HCT116 (cell line): ENCODE measurements at regions not wholly inside any gene's neighbourhood (a gene's known extent, or its start where the extent isn't known, plus 50 kb on each side); places are given as distances from the start of the nearest gene placed in this dataset.

Source experiments
- ATAC-seq: fragments of 200-7000 bp; cut with Tn5 transposase; 2 replicates; pipeline ENCODE4 v1.9.1; 2020; ENCODE audit warnings: mild to moderate bottlenecking, moderate library complexity
- BruUV-seq: library from RNA; stranded (reverse); fragments of 400-500 nt; replicated peaks from 2 replicates; lab custom pipeline; 2021; lab: Mats Ljungman, UMichigan
- CTCF ChIA-PET: fragments of 300-600 bp; sonication (Branson Sonifier 250); formaldehyde crosslinking; loops from one replicate; lab custom pipeline; 2021; ENCODE audit warnings: antibody characterized with exemption; lab: Charles Lee
- POLR2A ChIA-PET: fragments of 300-600, 350-600 bp; sonication (Branson Sonifier 250); formaldehyde crosslinking; loops from one replicate; lab custom pipeline; 2021; ENCODE audit warnings: antibody characterized with exemption; lab: Charles Lee
- RAD21 ChIA-PET, 2 experiments: fragments of 300-600 bp; sonication (Branson Sonifier 250); formaldehyde crosslinking; loops; one replicate each; lab custom pipeline; 2023; ENCODE audit warnings: low total read pairs in 2 of 2; ENCODE audit not compliant: uncharacterized antibody in 2 of 2, unreplicated experiment in 2 of 2, low non-redundant PET in 1 of 2; lab: Charles Lee
- DNase-seq: peaks from one replicate; pipeline ENCODE4 v3.0.0-alpha.2; 2010; ENCODE audit warnings: low read depth, low spot score
- H2AFZ ChIP-seq: fragments of 200-600 bp; shearing (Covaris generic), sonication (generic); 2 replicates; pipeline ENCODE4 v1.6.1; 2017; ENCODE audit warnings: low read depth, mixed run types, mixed read lengths, antibody characterized with exemption, low read length; ENCODE audit not compliant: poor library complexity, severe bottlenecking
- H3K27ac ChIP-seq: 2 replicates; pipeline ENCODE4 v1.5.1; 2012; ENCODE audit warnings: low read depth, low read length
- H3K27me3 ChIP-seq: fragments of 200-600 bp; sonication (generic); 2 replicates; pipeline ENCODE4 v1.6.1; 2016; ENCODE audit warnings: mixed run types, low read length, mixed read lengths; ENCODE audit not compliant: insufficient read depth
- H3K36me3 ChIP-seq, 2 experiments: fragments of 200-500 bp in 1 of 2; fragments of 200-600 bp in 1 of 2; sonication (Bioruptor generic) in 1 of 2; sonication (generic) in 1 of 2; 2 replicates each; pipeline versions ENCODE4 v1.5.1 to v1.6.1; 2014 to 2016; ENCODE audit warnings: low read length in 2 of 2, inconsistent platforms in 1 of 2, mixed read lengths in 1 of 2, mixed run types in 1 of 2; ENCODE audit not compliant: insufficient read depth in 2 of 2, control insufficient read depth in 1 of 2
- H3K4me1 ChIP-seq, 2 experiments: fragments of 200-600 bp in 1 of 2; sonication (generic) in 1 of 2; 2 replicates each; pipeline versions ENCODE4 v1.5.1 to v1.6.1; 2012 to 2017; ENCODE audit warnings: low read length in 2 of 2, inconsistent platforms in 1 of 2, mild to moderate bottlenecking in 1 of 2, mixed read lengths in 1 of 2, mixed run types in 1 of 2, moderate library complexity in 1 of 2; ENCODE audit not compliant: insufficient read depth in 2 of 2, control insufficient read depth in 1 of 2
- H3K4me2 ChIP-seq: fragments of 200-600 bp; sonication (generic); 2 replicates; pipeline ENCODE4 v1.6.1; 2017; ENCODE audit warnings: mixed run types, low read length, mixed read lengths
- H3K4me3 ChIP-seq, 2 experiments: fragments of 200-600 bp in 1 of 2; sonication (generic) in 1 of 2; replicated peaks in 1 of 2; 2 replicates each; pipeline ENCODE4 v1.5.1; 2011 to 2016; ENCODE audit warnings: low read length in 2 of 2, control low read depth in 1 of 2, low read depth in 1 of 2, mild to moderate bottlenecking in 1 of 2, mixed read lengths in 1 of 2, mixed run types in 1 of 2
- H3K79me2 ChIP-seq: fragments of 200-600 bp; sonication (generic); 2 replicates; pipeline ENCODE4 v1.6.1; 2017; ENCODE audit warnings: mild to moderate bottlenecking, mixed run types, low read length, moderate library complexity, mixed read lengths; ENCODE audit not compliant: insufficient read depth
- H3K9ac ChIP-seq: fragments of 200-600 bp; sonication (generic); 2 replicates; pipeline ENCODE4 v1.6.1; 2016; ENCODE audit warnings: low read length, mixed read lengths
- H3K9me2 ChIP-seq: fragments of 200-600 bp; sonication (generic), shearing (Covaris generic); 2 replicates; pipeline ENCODE4 v1.6.1; 2017; ENCODE audit warnings: mixed run types, mild to moderate bottlenecking, moderate library complexity; ENCODE audit not compliant: insufficient read depth
- H3K9me3 ChIP-seq, 2 experiments: fragments of 200-500 bp in 1 of 2; fragments of 200-600 bp in 1 of 2; sonication (Bioruptor generic) in 1 of 2; sonication (generic) in 1 of 2; 2 replicates each; pipeline ENCODE4 v1.6.1; 2014 to 2017; ENCODE audit warnings: low read length in 2 of 2, mixed read lengths in 2 of 2, inconsistent platforms in 1 of 2, low read depth in 1 of 2, mild to moderate bottlenecking in 1 of 2, mixed run types in 1 of 2, moderate library complexity in 1 of 2; ENCODE audit not compliant: control insufficient read depth in 1 of 2, insufficient read depth in 1 of 2
- H4K20me1 ChIP-seq: fragments of 200-600 bp; sonication (generic), shearing (Covaris generic); 2 replicates; pipeline ENCODE4 v1.6.1; 2017; ENCODE audit warnings: mixed run types, mild to moderate bottlenecking, moderate library complexity; ENCODE audit not compliant: insufficient read depth
- ATF3 ChIP-seq: IDR thresholded peaks from 2 replicates; pipeline ENCODE4 v1.6.1; 2012
- CTCF ChIP-seq, 3 experiments: fragments of 200-600 bp in 1 of 3; sonication (generic) in 1 of 3; IDR thresholded peaks in 2 of 3; conservative IDR thresholded peaks in 1 of 3; 2 replicates each; pipeline ENCODE4 v1.5.1; 2012 to 2017; ENCODE audit warnings: low read depth in 2 of 3, low read length in 2 of 3, antibody characterized with exemption in 1 of 3, borderline replicate concordance in 1 of 3, control low read depth in 1 of 3, mild to moderate bottlenecking in 1 of 3, mixed read lengths in 1 of 3, mixed run types in 1 of 3, moderate library complexity in 1 of 3; ENCODE audit not compliant: insufficient read depth in 1 of 3
- ELF1 ChIP-seq: IDR thresholded peaks from 2 replicates; pipeline ENCODE4 v1.6.1; 2012; ENCODE audit warnings: low read depth, borderline replicate concordance
- EZH2phosphoT487 ChIP-seq: fragments of 200-600 bp; IDR thresholded peaks from 2 replicates; pipeline ENCODE4 v1.6.1; 2018; ENCODE audit warnings: antibody characterized with exemption, borderline replicate concordance
- JUND ChIP-seq: IDR thresholded peaks from 2 replicates; pipeline ENCODE4 v1.6.1; 2012
- MAX ChIP-seq: IDR thresholded peaks from 2 replicates; pipeline ENCODE4 v1.6.1; 2012
- POLR2A ChIP-seq: IDR thresholded peaks from 2 replicates; pipeline ENCODE4 v1.7.0; 2011; ENCODE audit warnings: borderline replicate concordance; ENCODE audit not compliant: insufficient read depth, insufficient read length; ENCODE audit errors: extremely low read depth
- POLR2AphosphoS5 ChIP-seq: IDR thresholded peaks from 2 replicates; pipeline ENCODE4 v1.6.1; 2011; ENCODE audit warnings: mild to moderate bottlenecking, low read depth, low read length, moderate library complexity
- RAD21 ChIP-seq: IDR thresholded peaks from 2 replicates; pipeline ENCODE4 v1.6.1; 2012; ENCODE audit warnings: low read depth, mild to moderate bottlenecking
- REST ChIP-seq: IDR thresholded peaks from 2 replicates; pipeline ENCODE4 v1.6.1; 2012; ENCODE audit warnings: low read depth
- SIN3A ChIP-seq: IDR thresholded peaks from 2 replicates; pipeline ENCODE4 v1.6.1; 2012; ENCODE audit warnings: low read depth
- SP1 ChIP-seq: IDR thresholded peaks from 2 replicates; pipeline ENCODE4 v1.6.1; 2012; ENCODE audit warnings: low read depth
- TCF7L2 ChIP-seq: IDR thresholded peaks from 2 replicates; pipeline ENCODE4 v1.7.0; 2011; ENCODE audit warnings: borderline replicate concordance, inconsistent platforms; ENCODE audit not compliant: insufficient read depth, insufficient read length; ENCODE audit errors: extremely low read depth
- ZBTB33 ChIP-seq: IDR thresholded peaks from 2 replicates; pipeline ENCODE4 v1.6.1; 2011; ENCODE audit warnings: mild to moderate bottlenecking, low read length, moderate library complexity; ENCODE audit not compliant: insufficient replicate concordance; ENCODE audit errors: extremely low read depth
- ZFX ChIP-seq: fragments of 450-650 bp; IDR thresholded peaks from 2 replicates; pipeline ENCODE4 v1.6.1; 2017
- intact Hi-C: fragments of 100-400 bp; cut with micrococcal nuclease; formaldehyde crosslinking; loops from 2 replicates; pipeline ENCODE4 v1.10.0; 2022

- peaks cover 4% of the 10 kb centered on the region; the same call in 1 of the 2 replicates for H3K27me3 ChIP-seq
Measured at GRCh38 chr20:5442101-5442500, 125.3 kb upstream of the PROKR2 start.

More at GRCh38 chr20:5442101-5442500, 125.3 kb upstream of the PROKR2 start:
- CTCF ChIA-PET = no interaction called here
- H3K36me3 ChIP-seq = no peaks in the 10 kb centered on the region
- no peak overlapping the region for H3K9ac ChIP-seq
- no peaks in the 10 kb centered on the region for H3K4me1 ChIP-seq
- RAD21 ChIA-PET = no interaction called here
- H3K27ac ChIP-seq = no peak overlapping the region
- no peak overlapping the region for H2AFZ ChIP-seq
- no peaks in the 10 kb centered on the region for H4K20me1 ChIP-seq
- H3K9me2 ChIP-seq = no peaks in the 10 kb centered on the region
- intact Hi-C loops = loop anchor here (2.0 to 5.0 kb wide), 2 partner anchors 19 to 220 kb away; no protein-coding TSS in a partner anchor
- H3K4me2 ChIP-seq = no peak overlapping the region
- BruUV-seq = no TSS peak
- H3K79me2 ChIP-seq = no peaks in the 10 kb centered on the region
- H3K4me3 ChIP-seq = no peak overlapping the region
- TF ChIP-seq SP1 (no peak), CTCF (IDR thresholded peaks at IDR 0.05 in 2 of 3, conservative IDR thresholded peaks at IDR 0.05 in 1 of 3; ENCODE audit: borderline replicate concordance in 1 of 3, insufficient read depth in 1 of 3, low read depth in 2 of 3, low read length in 2 of 3) (no peak), JUND (no peak), ZBTB33 (no peak), ELF1 (no peak), EZH2phosphoT487 (no peak), POLR2A (no peak), POLR2AphosphoS5 (no peak), TCF7L2 (no peak), SIN3A (no peak), MAX (no peak), REST (no peak), ZFX (no peak), ATF3 (no peak), RAD21 (no peak)
- POLR2A ChIA-PET = no interaction called here
- no peak for ATAC-seq
- DNase-seq = no peak
- H3K9me3 ChIP-seq = no peaks in the 10 kb centered on the region
